HG03060 (cell line): ENCODE measurements at regions not wholly inside any gene's neighbourhood (a gene's known extent, or its start where the extent isn't known, plus 50 kb on each side); places are given as distances from the start of the nearest gene placed in this dataset.

Source experiments
- ATAC-seq: cut with Tn5 transposase; IDR thresholded peaks from one replicate; pipeline ENCODE4 v1.9.1; 2021; ENCODE audit warnings: low read depth, moderate number of reproducible peaks; ENCODE audit not compliant: unreplicated experiment

GRCh38 chr14:89504091-89504490, 87.1 kb upstream of the FOXN3 start:
- no peak for ATAC-seq

GRCh38 chr14:89503431-89503996, 86.5 kb upstream of the FOXN3 start:
- no peak for ATAC-seq

- no peak for ATAC-seq
These were observed 85.9 kb upstream of the FOXN3 start for GRCh38 chr14:89502966-89503365.

DNA sequence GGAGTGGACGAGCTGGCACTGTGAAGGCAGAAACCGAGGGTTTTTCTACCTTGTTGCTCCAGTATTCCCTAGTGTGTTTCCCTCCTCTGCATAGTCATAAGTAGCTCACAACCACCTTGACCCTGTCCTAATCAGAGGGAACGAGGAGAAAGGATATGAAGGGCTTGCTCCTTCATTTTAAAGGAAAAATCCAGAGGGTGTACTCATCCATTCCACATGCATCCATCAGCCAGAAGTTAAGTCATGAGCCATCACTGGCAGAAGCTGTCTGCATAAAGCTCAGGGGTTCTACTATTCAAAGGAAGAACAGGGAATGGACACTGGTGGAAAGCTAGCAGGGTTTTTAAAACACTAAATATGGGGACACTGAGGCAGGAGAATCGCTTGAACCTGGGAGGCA, 84.3 kb upstream of the FOXN3 start:
- no peak for ATAC-seq

DNA sequence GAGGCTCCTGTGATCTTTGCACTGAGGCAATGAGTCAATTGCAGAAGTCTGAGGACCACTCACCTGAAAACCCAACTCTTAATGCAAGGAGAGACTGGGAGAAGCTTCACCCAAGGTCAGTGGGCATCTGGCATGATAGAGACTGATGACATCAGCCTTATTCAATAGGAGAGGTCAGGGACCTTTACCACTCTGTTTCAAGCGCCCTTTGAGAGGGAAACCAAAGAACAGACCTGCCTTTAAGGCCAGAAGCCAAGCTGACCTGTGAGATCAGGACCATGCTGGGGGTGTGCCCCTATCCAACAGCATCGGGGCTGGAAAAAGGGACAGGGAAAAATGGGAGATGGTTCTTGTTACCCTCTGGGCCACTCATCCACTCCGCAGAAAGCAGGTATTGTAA, 83.3 kb upstream of the FOXN3 start:
- no peak for ATAC-seq

DNA sequence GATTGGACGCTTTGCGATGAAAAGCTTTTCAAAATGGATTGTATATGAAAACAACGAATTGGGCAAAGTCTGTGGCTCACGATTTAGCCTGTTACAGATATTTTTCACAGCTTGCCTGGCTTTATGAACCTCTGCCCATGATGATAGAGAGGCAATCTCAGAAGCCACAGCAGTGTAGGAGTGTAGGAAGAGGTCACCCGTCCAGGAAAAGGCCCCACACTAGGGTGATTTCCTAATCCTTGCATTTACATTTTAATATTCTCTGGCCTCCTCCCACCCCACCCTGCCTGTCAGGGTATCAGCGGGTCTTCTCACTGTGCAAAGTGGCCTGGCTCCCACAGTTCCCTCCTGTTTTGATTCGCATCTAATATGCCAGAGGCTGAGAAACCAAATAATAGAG, 81.8 kb upstream of the FOXN3 start:
- no peak for ATAC-seq

DNA sequence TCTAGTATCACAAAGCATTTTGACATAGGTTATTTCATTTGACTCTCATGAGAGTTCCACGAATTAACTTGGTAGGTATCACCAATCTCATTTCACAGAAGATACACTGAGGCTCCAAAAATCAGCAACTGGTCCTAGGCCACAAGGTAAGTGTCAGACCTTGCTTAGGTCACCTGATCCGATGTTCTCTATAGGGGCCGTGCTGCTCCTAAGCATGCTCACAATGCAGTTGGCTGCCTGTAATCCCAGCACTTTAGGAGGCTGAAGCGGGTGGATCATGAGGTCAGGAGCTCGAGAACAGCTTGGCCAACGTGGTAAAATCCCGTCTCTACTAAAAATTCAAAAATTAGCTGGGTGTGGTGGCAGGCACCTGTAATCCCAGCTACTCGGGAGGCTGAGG, 78.7 kb upstream of the FOXN3 start:
- no peak for ATAC-seq

DNA sequence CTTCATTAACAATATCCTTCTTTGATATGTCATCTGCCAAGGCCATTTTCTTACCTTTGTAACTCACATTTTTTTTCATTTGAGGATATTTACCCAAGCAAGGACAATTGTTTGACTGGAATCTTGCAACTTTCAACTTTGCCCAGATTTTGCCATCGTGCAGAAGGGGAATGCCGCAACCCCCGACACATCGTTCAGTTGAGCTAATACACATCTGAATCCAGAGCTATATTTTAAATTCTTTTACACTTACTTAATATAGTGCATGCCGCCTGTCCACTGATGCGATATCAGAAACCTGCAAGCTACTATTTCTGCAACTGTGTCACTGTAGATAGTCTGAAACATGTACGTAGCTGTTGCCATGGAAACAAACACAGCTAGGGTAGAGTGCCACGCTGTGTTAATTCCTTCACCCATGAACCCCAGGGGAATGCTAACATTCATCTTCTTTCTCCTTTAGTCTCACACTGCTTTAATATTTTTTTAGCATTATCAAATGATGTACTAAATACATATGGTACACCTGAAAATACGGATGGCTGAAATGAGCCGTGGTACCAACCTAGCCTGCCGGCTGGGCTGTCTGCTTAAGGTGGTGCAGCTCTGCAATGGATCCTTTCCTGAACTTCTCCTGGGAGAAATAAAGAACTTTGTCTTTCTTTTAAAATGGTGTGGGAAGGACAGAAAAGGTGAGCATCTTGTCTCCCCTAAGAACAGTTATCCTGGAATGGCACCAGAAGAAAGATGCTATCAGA, 77.0 kb upstream of the FOXN3 start:
- ATAC-seq: peak; percentile 99

DNA sequence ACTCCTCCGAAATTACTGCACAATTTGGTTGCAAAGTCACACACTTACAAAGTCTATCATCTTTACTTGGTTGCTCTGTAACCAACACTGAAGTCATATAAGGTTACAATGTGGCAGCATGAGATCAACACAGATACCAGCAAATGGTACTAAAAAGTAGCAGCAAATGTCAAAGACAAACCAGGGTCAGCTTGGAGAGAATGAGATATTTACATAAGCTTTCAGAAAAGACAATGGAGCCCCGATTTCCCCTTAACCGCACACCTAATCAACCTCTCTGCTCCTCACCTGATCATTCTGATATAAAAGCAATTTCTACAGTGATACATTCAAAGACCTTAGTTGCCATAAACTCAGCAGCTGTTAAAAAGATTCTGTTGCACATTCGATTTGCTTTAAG, 76.4 kb upstream of the FOXN3 start:
- no peak for ATAC-seq

- no peak for ATAC-seq
These were observed 74.8 kb upstream of the FOXN3 start for GRCh38 chr14:89491711-89492381.

GRCh38 chr14:89490466-89490865, 73.4 kb upstream of the FOXN3 start:
- ATAC-seq: no peak

- ATAC-seq: no peak
These were observed 72.9 kb upstream of the FOXN3 start for GRCh38 chr14:89489761-89490437.

DNA sequence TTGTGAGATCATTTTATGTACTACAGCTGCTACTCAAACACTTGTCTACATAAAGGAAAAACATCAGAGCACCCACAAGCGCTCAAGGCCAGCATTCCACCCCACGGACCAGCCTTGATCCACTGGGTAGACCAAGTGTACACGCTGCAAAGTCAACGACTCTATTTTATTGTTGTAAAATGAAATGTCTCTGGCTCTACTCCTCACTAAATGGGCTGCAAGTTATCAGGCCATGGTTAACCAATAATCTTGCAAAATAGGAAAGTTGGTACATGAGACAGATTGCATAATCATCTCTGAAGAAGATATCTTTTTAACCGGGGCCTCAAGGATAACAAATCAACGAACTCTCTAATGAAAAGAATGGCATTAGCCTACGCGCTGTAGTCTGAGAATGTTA, 69.9 kb upstream of the FOXN3 start:
- ATAC-seq: no peak

DNA sequence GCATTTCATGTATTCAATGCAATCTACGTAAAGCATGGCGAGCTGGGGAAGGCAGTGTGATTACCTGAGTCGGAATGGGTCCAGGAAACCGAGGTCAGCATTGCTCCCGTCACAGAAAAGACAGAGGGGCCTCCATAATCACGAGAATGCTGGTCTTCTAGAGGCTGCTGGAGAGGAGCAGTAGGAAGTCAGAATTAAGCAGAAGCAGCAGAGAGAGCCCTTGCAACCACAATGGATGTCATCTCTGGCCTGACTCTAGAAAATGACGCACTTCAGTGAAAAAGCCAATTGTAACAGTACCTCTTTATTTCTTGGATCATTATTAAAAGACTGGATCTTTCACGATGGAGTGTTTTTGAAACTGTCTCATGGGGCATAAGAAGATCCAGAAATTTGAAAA, 69.5 kb upstream of the FOXN3 start:
- ATAC-seq: no peak

GRCh38 chr14:89485264-89485663, 68.2 kb upstream of the FOXN3 start:
- ATAC-seq: no peak

DNA sequence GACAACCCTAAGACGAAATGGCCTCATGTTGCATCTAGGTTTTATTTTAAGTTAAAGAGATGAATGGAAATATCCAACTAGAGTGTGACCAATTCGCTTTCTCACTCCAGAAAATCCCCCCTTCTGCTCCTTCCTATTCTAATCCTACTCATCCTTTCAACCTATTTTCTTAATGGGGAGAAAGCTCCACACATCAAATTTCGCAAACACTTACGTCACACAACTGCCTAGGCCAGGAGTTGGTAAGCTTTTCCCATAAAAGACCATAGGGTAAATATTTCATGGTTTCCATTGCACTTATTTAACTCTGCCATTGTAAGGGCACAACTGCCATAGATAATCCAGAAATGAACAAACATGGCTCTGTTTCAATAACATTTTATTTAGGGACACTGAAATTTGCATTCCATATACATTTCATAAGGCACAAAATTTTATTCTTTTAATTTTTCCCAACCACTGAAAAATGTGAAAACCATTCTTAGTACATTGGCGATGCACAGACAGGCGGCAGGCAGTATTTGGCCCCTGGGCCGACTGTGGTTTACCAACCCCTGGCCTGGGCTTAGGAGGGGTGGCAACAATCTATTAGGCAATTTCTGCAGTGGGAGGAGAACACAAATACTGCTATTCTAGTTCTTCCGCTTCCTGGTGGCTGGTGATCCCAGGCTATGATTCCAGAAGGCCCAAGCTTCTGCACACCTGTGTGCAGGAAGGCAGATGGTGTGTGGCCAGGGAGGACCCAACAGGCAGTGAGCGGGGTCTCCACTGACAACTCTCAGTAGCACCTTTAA, 67.2 kb upstream of the FOXN3 start:
- no peak for ATAC-seq

DNA sequence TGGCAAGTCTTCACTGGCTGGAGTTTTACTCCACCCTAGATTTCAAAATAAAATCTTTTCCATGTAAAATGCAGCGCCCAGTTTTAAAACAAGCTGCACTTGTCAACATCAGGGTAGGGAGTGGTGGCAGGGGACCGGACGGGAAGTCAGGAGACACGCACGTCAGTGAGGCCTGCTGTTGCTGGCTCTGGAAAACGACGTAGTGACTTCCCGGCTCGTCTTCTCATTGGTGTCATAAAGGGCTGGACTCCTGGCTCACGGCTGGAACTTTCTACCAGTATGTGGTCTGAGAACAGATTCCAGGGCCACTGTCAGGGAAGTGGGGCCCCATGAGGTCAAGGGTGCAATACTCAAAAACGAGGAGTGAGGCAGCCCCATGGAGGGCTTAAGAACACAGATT, 64.2 kb upstream of the FOXN3 start:
- ATAC-seq: no peak

DNA sequence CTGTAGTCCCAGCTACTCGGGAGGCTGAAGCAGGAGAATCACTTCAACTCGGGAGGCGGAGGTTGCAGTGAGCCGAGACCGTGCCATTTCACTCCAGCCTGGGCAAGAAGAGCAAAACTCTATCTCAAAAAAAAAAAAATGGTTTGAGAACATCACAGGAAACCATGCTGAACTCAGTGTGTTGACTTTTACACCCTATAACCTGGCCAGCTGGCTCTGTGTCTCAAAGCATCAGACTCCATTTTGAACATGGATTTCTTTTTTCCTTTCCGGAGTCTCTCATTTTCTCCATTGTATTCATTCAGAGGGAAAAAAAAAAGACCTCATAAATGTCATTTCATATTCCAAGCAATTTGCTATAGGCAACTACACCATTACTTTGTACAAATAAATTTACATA, 63.2 kb upstream of the FOXN3 start:
- no peak for ATAC-seq

DNA sequence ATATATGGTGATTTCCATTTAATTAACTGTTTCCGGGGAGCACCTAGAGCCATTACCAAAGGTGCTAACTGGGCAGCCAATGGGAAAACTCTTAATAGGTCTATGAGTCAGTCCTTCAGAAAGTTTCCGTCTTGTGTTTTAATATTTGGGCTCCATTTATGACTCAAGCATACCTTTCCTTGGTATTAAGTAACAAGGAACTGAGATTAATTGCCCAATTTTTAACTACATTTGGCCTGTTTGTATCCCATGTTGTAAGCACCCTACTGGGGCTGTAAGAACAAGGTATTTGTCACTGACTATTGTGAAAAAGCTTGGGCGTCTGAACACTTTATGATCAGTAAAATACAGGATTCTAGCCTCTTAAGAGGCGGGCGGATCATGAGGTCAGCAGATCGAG, 62.8 kb upstream of the FOXN3 start:
- ATAC-seq: no peak

- no peak for ATAC-seq
These were observed 60.4 kb upstream of the FOXN3 start for GRCh38 chr14:89477391-89477790.
